H1 (cell line): ENCODE measurements at regions not wholly inside any gene's neighbourhood (a gene's known extent, or its start where the extent isn't known, plus 50 kb on each side); places are given as distances from the start of the nearest gene placed in this dataset.

ENCODE experiments used
- CTCF ChIA-PET: fragments of 300-600 bp; sonication (Branson Sonifier 250); formaldehyde crosslinking; loops from one replicate; lab custom pipeline; 2021; ENCODE audit not compliant: partially characterized antibody; lab: Charles Lee
- POLR2A ChIA-PET: fragments of 300-600 bp; sonication (Branson Sonifier 250); formaldehyde crosslinking; loops from one replicate; lab custom pipeline; 2021; ENCODE audit warnings: inconsistent platforms; ENCODE audit not compliant: partially characterized antibody; lab: Charles Lee
- DNase-seq, 2 experiments: peaks; one replicate each; pipeline versions ENCODE4 v3.0.0 to v3.0.0-alpha.2; 2010 to 2022; ENCODE audit warnings: low spot score in 2 of 2, low read depth in 1 of 2, mixed read lengths in 1 of 2
- FAIRE-seq: peaks from 2 replicates; lab custom pipeline; 2011; peaks lifted over from hg19 to GRCh38; lab: Jason Lieb, UNC
- H2AFZ ChIP-seq: 2 replicates; pipeline ENCODE4 v1.8.1; 2012; ENCODE audit warnings: low read length, inconsistent platforms
- H2AK5ac ChIP-seq: 2 replicates; pipeline ENCODE4 v1.6.1; 2013; ENCODE audit warnings: low read depth, low read length
- H2BK120ac ChIP-seq: replicated peaks from 2 replicates; pipeline ENCODE3; 2013; ENCODE audit warnings: low read depth, low read length, inconsistent platforms
- H2BK12ac ChIP-seq: 2 replicates; pipeline ENCODE4 v1.6.1; 2013; ENCODE audit warnings: low read depth, low read length
- H2BK15ac ChIP-seq: 2 replicates; pipeline ENCODE4 v1.6.1; 2013; ENCODE audit warnings: low read length
- H2BK20ac ChIP-seq: 2 replicates; pipeline ENCODE4 v1.6.1; 2013; ENCODE audit warnings: low read length
- H2BK5ac ChIP-seq: 2 replicates; pipeline ENCODE4 v1.6.1; 2013; ENCODE audit warnings: low read depth, low read length
- H3K14ac ChIP-seq: 2 replicates; pipeline ENCODE4 v1.6.1; 2013; ENCODE audit warnings: inconsistent platforms; ENCODE audit not compliant: insufficient read length
- H3K18ac ChIP-seq: 2 replicates; pipeline ENCODE4 v1.6.1; 2013; ENCODE audit warnings: low read length; ENCODE audit errors: extremely low read depth
- H3K23ac ChIP-seq: 2 replicates; pipeline ENCODE4 v1.6.1; 2013; ENCODE audit warnings: inconsistent platforms; ENCODE audit not compliant: insufficient read length
- H3K23me2 ChIP-seq: 2 replicates; pipeline ENCODE4 v1.6.1; 2013; ENCODE audit warnings: low read depth, low read length
- H3K27ac ChIP-seq: 2 replicates; pipeline ENCODE4 v1.6.1; 2011; ENCODE audit warnings: low read depth, low read length, inconsistent platforms
- H3K27me3 ChIP-seq, 4 experiments: replicated peaks in 1 of 4; 1 replicate in 1 of 4; 2 replicates in 3 of 4; pipeline versions ENCODE4 v1.6.1 to v1.8.1; 2011 to 2013; ENCODE audit warnings: low read length in 3 of 4, mild to moderate bottlenecking in 3 of 4, inconsistent platforms in 2 of 4, mixed read lengths in 2 of 4, moderate library complexity in 1 of 4; ENCODE audit not compliant: control insufficient read depth in 3 of 4, insufficient read depth in 3 of 4; ENCODE audit errors: extremely low read depth in 1 of 4
- H3K36me3 ChIP-seq, 4 experiments: 2 replicates each; pipeline versions ENCODE4 v1.6.1 to v1.8.1; 2011 to 2013; ENCODE audit warnings: mild to moderate bottlenecking in 4 of 4, low read length in 3 of 4, moderate library complexity in 2 of 4, control low read depth in 1 of 4, inconsistent platforms in 1 of 4; ENCODE audit not compliant: insufficient read depth in 4 of 4, control insufficient read depth in 2 of 4
- H3K4ac ChIP-seq: replicated peaks from 2 replicates; pipeline ENCODE3; 2013; ENCODE audit warnings: low read length, low read depth, mixed read lengths, inconsistent platforms; ENCODE audit not compliant: insufficient read length
- H3K4me1 ChIP-seq, 4 experiments: replicated peaks in 1 of 4; 1 replicate in 1 of 4; 2 replicates in 3 of 4; pipeline versions ENCODE4 v1.6.1 to v1.8.1; 2011 to 2013; ENCODE audit warnings: low read length in 3 of 4, inconsistent platforms in 2 of 4, mixed read lengths in 1 of 4; ENCODE audit not compliant: insufficient read depth in 4 of 4, control insufficient read depth in 3 of 4
- H3K4me2 ChIP-seq, 2 experiments: 2 replicates each; pipeline versions ENCODE4 v1.6.1 to v1.8.1; 2011 to 2013; ENCODE audit warnings: low read depth in 2 of 2, low read length in 2 of 2, control low read depth in 1 of 2, inconsistent platforms in 1 of 2, mild to moderate bottlenecking in 1 of 2; ENCODE audit not compliant: insufficient read depth in 1 of 2
- H3K4me3 ChIP-seq, 4 experiments: fragments of 200-600, 300-600 bp in 1 of 4; sonication (generic), shearing (Covaris generic), sonication (Bioruptor Twin) in 1 of 4; 2 replicates each; pipeline versions ENCODE4 v1.5.1 to v1.8.1; 2011 to 2016; ENCODE audit warnings: low read length in 4 of 4, low read depth in 3 of 4, control low read depth in 2 of 4, inconsistent platforms in 2 of 4, mild to moderate bottlenecking in 2 of 4, mixed read lengths in 1 of 4, moderate library complexity in 1 of 4; ENCODE audit not compliant: insufficient read depth in 2 of 4; ENCODE audit errors: extremely low read depth in 1 of 4
- H3K56ac ChIP-seq: replicated peaks from 2 replicates; pipeline ENCODE3; 2013; ENCODE audit warnings: low read depth, mild to moderate bottlenecking, mixed read lengths, low read length, inconsistent platforms; ENCODE audit not compliant: insufficient read length
- H3K79me1 ChIP-seq: 2 replicates; pipeline ENCODE4 v1.6.1; 2013; ENCODE audit warnings: low read depth, low read length, control low read depth
- H3K79me2 ChIP-seq, 2 experiments: 2 replicates each; pipeline versions ENCODE4 v1.6.1 to v1.8.1; 2012 to 2013; ENCODE audit warnings: low read length in 2 of 2, mild to moderate bottlenecking in 2 of 2, inconsistent platforms in 1 of 2; ENCODE audit not compliant: insufficient read depth in 2 of 2, control insufficient read depth in 1 of 2
- H3K9ac ChIP-seq, 4 experiments: replicated peaks in 1 of 4; 1 replicate in 1 of 4; 2 replicates in 3 of 4; pipeline versions ENCODE4 v1.6.1 to v1.8.1; 2011 to 2013; ENCODE audit warnings: low read depth in 3 of 4, low read length in 3 of 4, control low read depth in 2 of 4, mild to moderate bottlenecking in 2 of 4, moderate library complexity in 2 of 4, inconsistent platforms in 1 of 4; ENCODE audit errors: extremely low read depth in 1 of 4
- H3K9me3 ChIP-seq, 2 experiments: 2 replicates each; pipeline versions ENCODE4 v1.6.1 to v1.8.1; 2012 to 2013; ENCODE audit warnings: mild to moderate bottlenecking in 2 of 2, moderate library complexity in 2 of 2, control low read depth in 1 of 2, inconsistent platforms in 1 of 2, low read depth in 1 of 2, low read length in 1 of 2, mixed read lengths in 1 of 2; ENCODE audit not compliant: insufficient read depth in 2 of 2
- H4K20me1 ChIP-seq, 2 experiments: replicated peaks in 1 of 2; 2 replicates each; pipeline versions ENCODE3 to v1.8.1; 2011 to 2013; ENCODE audit warnings: inconsistent platforms in 2 of 2, low read length in 2 of 2, mild to moderate bottlenecking in 1 of 2; ENCODE audit not compliant: insufficient read depth in 2 of 2, control insufficient read depth in 1 of 2
- H4K5ac ChIP-seq: 2 replicates; pipeline ENCODE4 v1.6.1; 2013; ENCODE audit warnings: low read length, low read depth, mixed read lengths, inconsistent platforms; ENCODE audit not compliant: insufficient read length
- H4K8ac ChIP-seq: 2 replicates; pipeline ENCODE4 v1.8.0; 2013; ENCODE audit warnings: mild to moderate bottlenecking, moderate library complexity, low read length, inconsistent platforms; ENCODE audit not compliant: insufficient read depth; ENCODE audit errors: extremely low read depth
- H4K91ac ChIP-seq: replicated peaks from 2 replicates; pipeline ENCODE3; 2013; ENCODE audit warnings: low read length, mixed read lengths, inconsistent platforms; ENCODE audit not compliant: insufficient read length
- CBX8 ChIP-seq: fragments of 300-800, 300-1000 bp; sonication (generic); IDR thresholded peaks from 2 replicates; pipeline ENCODE4 v1.7.1; 2016; ENCODE audit warnings: low read depth, low read length, borderline replicate concordance
- HDAC6 ChIP-seq: IDR thresholded peaks from one replicate; pipeline ENCODE4 v1.7.1; 2012; ENCODE audit warnings: low read depth, mild to moderate bottlenecking, inconsistent platforms, low read length, moderate library complexity
- KDM1A ChIP-seq: fragments of 200-600, 300-600 bp; sonication (generic); IDR thresholded peaks from 2 replicates; pipeline ENCODE4 v1.7.1; 2016; ENCODE audit warnings: mild to moderate bottlenecking, low read length, borderline replicate concordance
- SIRT6 ChIP-seq: IDR thresholded peaks from one replicate; pipeline ENCODE4 v1.7.1; 2012; ENCODE audit warnings: low read length, inconsistent platforms
- SP2 ChIP-seq: IDR thresholded peaks from 2 replicates; pipeline ENCODE4 v1.6.1; 2012; ENCODE audit warnings: mild to moderate bottlenecking, low read length, inconsistent platforms
- WGBS, 2 experiments: shearing (Covaris generic) in 1 of 2; methylation state at CpG; one replicate each; pipeline versions ENCODE4 v1.1.6 to v1.1.7; 2013 to 2015; ENCODE audit warnings: low lambda C conversion rate in 2 of 2, mixed read lengths in 2 of 2, inconsistent platforms in 1 of 2, low coverage in 1 of 2, missing lambda C conversion rate in 1 of 2; ENCODE audit not compliant: insufficient replicate concordance in 2 of 2, insufficient coverage in 1 of 2, insufficient read length in 1 of 2; ENCODE audit errors: extremely low coverage in 1 of 2, missing lambda C conversion rate in 1 of 2; 5-methylcytosine and 5-hydroxymethylcytosine counted together

DNA sequence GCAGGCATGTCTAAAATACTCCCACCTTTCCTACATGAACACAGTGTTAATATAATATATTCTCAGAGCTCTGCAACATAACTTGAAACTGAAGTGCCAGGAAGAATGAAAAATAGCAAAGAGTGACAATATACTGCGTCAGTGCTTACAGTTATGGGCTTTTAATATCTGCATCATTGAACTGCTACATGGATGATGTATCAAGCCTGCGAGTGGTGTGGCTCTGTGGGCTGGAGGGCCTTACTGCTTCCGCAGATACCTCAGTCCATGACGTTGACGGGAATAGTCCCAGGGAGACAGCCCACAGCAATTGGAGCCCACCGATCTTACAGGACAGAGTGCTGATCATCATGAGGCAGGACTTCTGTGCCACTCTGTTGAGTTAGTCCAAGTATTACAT is 727.0 kb downstream of the NR2F2 start:
- Histone ChIP-seq H2BK120ac (no peak overlapping the region), H3K4me1 (peaks cover 0 to 10% (median 2%) of the 10 kb centered on the region in 4 experiments; a peak in 2 of 7 replicates), H3K18ac (no peak overlapping the region), H2BK15ac (0 out of 2 replicates have a peak overlapping the region, but pooled peaks have one; percentile 19), H3K23ac (no peak overlapping the region), H3K4ac (no peak overlapping the region), H2BK20ac (no peak overlapping the region), H3K27ac (no peak overlapping the region), H3K4me2 (no peak overlapping the region), H3K23me2 (no peaks in the 10 kb centered on the region), H3K14ac (no peak overlapping the region), H3K56ac (no peak overlapping the region)
- POLR2A ChIA-PET: no interaction called here
- TF ChIP-seq CBX8 (no peak), SIRT6 (no peak), KDM1A (no peak), HDAC6 (no peak), SP2 (no peak)
- TF ChIP-seq, all 59 proteins: peak for 0
- no peaks in the 10 kb centered on the region for H3K79me1 ChIP-seq
- H4K91ac ChIP-seq: no peak overlapping the region
- no peak overlapping the region for H2AK5ac ChIP-seq
- WGBS, 2 experiments: 91% methylated on average over 6 of the region's 6 CpGs; no CpG with 5 or more reads in 1 of the 2 experiments
- no peak overlapping the region for H3K4me3 ChIP-seq
- H4K20me1 ChIP-seq: no peaks in the 10 kb centered on the region
- H4K5ac ChIP-seq: no peak overlapping the region
- no peaks in the 10 kb centered on the region for H3K9me3 ChIP-seq
- no peaks in the 10 kb centered on the region for H3K36me3 ChIP-seq
- H4K8ac ChIP-seq: no peak overlapping the region
- H2AFZ ChIP-seq: no peak overlapping the region
- H3K27me3 ChIP-seq: no peaks in the 10 kb centered on the region
- DNase-seq: no peak
- H3K9ac ChIP-seq: no peak overlapping the region
- no peak for FAIRE-seq
- no peak overlapping the region for H2BK5ac ChIP-seq
- CTCF ChIA-PET: no interaction called here
- H2BK12ac ChIP-seq: no peak overlapping the region
- H3K79me2 ChIP-seq: no peaks in the 10 kb centered on the region
